H9 (cell line): ENCODE measurements at regions not wholly inside any gene's neighbourhood (a gene's known extent, or its start where the extent isn't known, plus 50 kb on each side); places are given as distances from the start of the nearest gene placed in this dataset.

Experiments
- DNase-seq: peaks from one replicate; pipeline ENCODE4 v3.0.0-alpha.2; 2017
- H2AFZ ChIP-seq: one replicate; pipeline ENCODE4 v1.6.1; 2013; ENCODE audit warnings: mild to moderate bottlenecking, low read length, control low read depth, moderate library complexity
- H2AK5ac ChIP-seq: 2 replicates; pipeline ENCODE4 v1.6.1; 2013; ENCODE audit warnings: low read length, control low read depth, mixed read lengths; ENCODE audit not compliant: insufficient read length
- H2BK120ac ChIP-seq: one replicate; pipeline ENCODE4 v1.6.1; 2013; ENCODE audit warnings: low read depth, mild to moderate bottlenecking, low read length, control low read depth, inconsistent platforms; ENCODE audit not compliant: poor library complexity, severe bottlenecking
- H2BK12ac ChIP-seq: 2 replicates; pipeline ENCODE4 v1.6.1; 2013; ENCODE audit warnings: low read length, control low read depth, mixed read lengths, low read depth; ENCODE audit not compliant: insufficient read length
- H2BK15ac ChIP-seq: 2 replicates; pipeline ENCODE4 v1.6.1; 2013; ENCODE audit warnings: low read depth, low read length, control low read depth
- H2BK20ac ChIP-seq: one replicate; pipeline ENCODE4 v1.6.1; 2013; ENCODE audit warnings: low read depth, mild to moderate bottlenecking, low read length, control low read depth, inconsistent platforms; ENCODE audit not compliant: poor library complexity, severe bottlenecking
- H2BK5ac ChIP-seq: 2 replicates; pipeline ENCODE4 v1.6.1; 2013; ENCODE audit warnings: low read length, control low read depth, mixed read lengths; ENCODE audit not compliant: insufficient read length
- H3K14ac ChIP-seq: 2 replicates; pipeline ENCODE4 v1.6.1; 2013; ENCODE audit warnings: low read length, control low read depth; ENCODE audit not compliant: insufficient read depth
- H3K18ac ChIP-seq: 2 replicates; pipeline ENCODE4 v1.6.1; 2013; ENCODE audit warnings: low read depth, mild to moderate bottlenecking, mixed read lengths, low read length, control low read depth; ENCODE audit not compliant: insufficient read length
- H3K23ac ChIP-seq: 2 replicates; pipeline ENCODE4 v1.6.1; 2013; ENCODE audit warnings: low read length, control low read depth, mixed read lengths, low read depth; ENCODE audit not compliant: insufficient read length
- H3K23me2 ChIP-seq: 2 replicates; pipeline ENCODE4 v1.6.1; 2013; ENCODE audit warnings: low read depth, mild to moderate bottlenecking, mixed read lengths, low read length, control low read depth; ENCODE audit not compliant: insufficient read length, poor library complexity, severe bottlenecking
- H3K27ac ChIP-seq: 2 replicates; pipeline ENCODE4 v1.5.1; 2013; ENCODE audit warnings: low read length, control low read depth, mixed read lengths, low read depth; ENCODE audit not compliant: insufficient read length
- H3K27me3 ChIP-seq: 2 replicates; pipeline ENCODE4 v1.6.1; 2013; ENCODE audit warnings: low read length, control low read depth, inconsistent platforms; ENCODE audit not compliant: insufficient read depth
- H3K4ac ChIP-seq: 2 replicates; pipeline ENCODE4 v1.6.1; 2013; ENCODE audit warnings: low read depth, mild to moderate bottlenecking, control low read depth, inconsistent platforms, low read length, moderate library complexity
- H3K4me1 ChIP-seq: 2 replicates; pipeline ENCODE4 v1.6.1; 2013; ENCODE audit warnings: low read length, control low read depth, inconsistent platforms; ENCODE audit not compliant: insufficient read depth
- H3K4me2 ChIP-seq: 2 replicates; pipeline ENCODE4 v1.6.1; 2013; ENCODE audit warnings: low read length, control low read depth, mixed read lengths; ENCODE audit not compliant: insufficient read length, insufficient read depth
- H3K56ac ChIP-seq: 2 replicates; pipeline ENCODE4 v1.6.1; 2013; ENCODE audit warnings: low read depth, mild to moderate bottlenecking, mixed read lengths, low read length, control low read depth; ENCODE audit not compliant: insufficient read length
- H3K79me1 ChIP-seq: 2 replicates; pipeline ENCODE4 v1.6.1; 2013; ENCODE audit warnings: low read depth, mild to moderate bottlenecking, moderate library complexity, low read length, control low read depth, inconsistent platforms; ENCODE audit not compliant: insufficient read depth, poor library complexity, severe bottlenecking
- H3K79me2 ChIP-seq: 2 replicates; pipeline ENCODE4 v1.6.1; 2013; ENCODE audit warnings: low read length, control low read depth, inconsistent platforms; ENCODE audit not compliant: insufficient read depth
- H3K9ac ChIP-seq: 2 replicates; pipeline ENCODE4 v1.6.1; 2013; ENCODE audit warnings: low read length, control low read depth, mixed read lengths; ENCODE audit not compliant: insufficient read length; ENCODE audit errors: extremely low read depth
- H3K9me3 ChIP-seq: one replicate; pipeline ENCODE4 v1.6.1; 2013; ENCODE audit warnings: low read depth, low read length, inconsistent platforms; ENCODE audit not compliant: control insufficient read depth
- H3T11ph ChIP-seq: one replicate; pipeline ENCODE4 v1.6.1; 2013; ENCODE audit warnings: mild to moderate bottlenecking, low read length, control low read depth, inconsistent platforms
- H4K20me1 ChIP-seq: one replicate; pipeline ENCODE4 v1.6.1; 2013; ENCODE audit not compliant: control insufficient read depth, insufficient read length, insufficient read depth
- H4K5ac ChIP-seq: 2 replicates; pipeline ENCODE4 v1.6.1; 2013; ENCODE audit warnings: low read depth, mild to moderate bottlenecking, mixed read lengths, low read length, control low read depth; ENCODE audit not compliant: insufficient read length
- H4K8ac ChIP-seq: replicated peaks from 2 replicates; pipeline ENCODE4 v1.6.1; 2013; ENCODE audit warnings: low read length, control low read depth, mixed read lengths, low read depth; ENCODE audit not compliant: insufficient read length
- H4K91ac ChIP-seq: 2 replicates; pipeline ENCODE4 v1.6.1; 2013; ENCODE audit warnings: low read depth, mild to moderate bottlenecking, moderate library complexity, mixed read lengths, low read length, control low read depth; ENCODE audit not compliant: insufficient read length
- H3K27ac Mint-ChIP-seq, 3 experiments: 2 replicates in 2 of 3; 3 replicates in 1 of 3; pipeline ENCODE4 v1.8.0; 2020 to 2021; ENCODE audit warnings: mixed read lengths in 3 of 3, mild to moderate bottlenecking in 1 of 3, moderate library complexity in 1 of 3
- H3K27me3 Mint-ChIP-seq: 2 replicates; pipeline ENCODE4 v1.8.0; 2021; ENCODE audit warnings: low read depth, mild to moderate bottlenecking, moderate library complexity, mixed read lengths
- H3K36me3 Mint-ChIP-seq, 3 experiments: 2 replicates in 2 of 3; 3 replicates in 1 of 3; pipeline ENCODE4 v1.8.0; 2020 to 2021; ENCODE audit warnings: low read depth in 3 of 3, mixed read lengths in 3 of 3; ENCODE audit not compliant: insufficient read depth in 1 of 3
- H3K4me1 Mint-ChIP-seq, 2 experiments: 2 replicates each; pipeline ENCODE4 v1.8.0; 2020; ENCODE audit warnings: mixed read lengths in 2 of 2
- H3K4me3 Mint-ChIP-seq, 2 experiments: 2 replicates in 1 of 2; 3 replicates in 1 of 2; pipeline ENCODE4 v1.8.0; 2020 to 2021; ENCODE audit warnings: mild to moderate bottlenecking in 2 of 2, mixed read lengths in 2 of 2, moderate library complexity in 1 of 2
- H3K9me3 Mint-ChIP-seq, 2 experiments: 2 replicates in 1 of 2; 3 replicates in 1 of 2; pipeline ENCODE4 v1.8.0; 2020; ENCODE audit warnings: mild to moderate bottlenecking in 2 of 2, mixed read lengths in 2 of 2, moderate library complexity in 1 of 2
- CTCF ChIP-seq: fragments of 200-600 bp; sonication (generic); conservative IDR thresholded peaks from 3 replicates; pipeline ENCODE4 v1.8.0; 2021; ENCODE audit warnings: antibody characterized with exemption, mild to moderate bottlenecking
- WGBS: extraction: QIAGEN DNeasy Blood & Tissue Kit; methylation state at CpG from one replicate; pipeline ENCODE4 v1.1.7; 2013; ENCODE audit warnings: missing lambda C conversion rate, low lambda C conversion rate, mixed read lengths; ENCODE audit not compliant: insufficient read length; ENCODE audit errors: extremely low coverage; 5-methylcytosine and 5-hydroxymethylcytosine counted together

- Histone ChIP-seq H3K23me2 (no peaks in the 10 kb centered on the region), H2AFZ (no peak overlapping the region), H4K8ac (no peak overlapping the region), H3K18ac (no peak overlapping the region), H3K9ac (no peak overlapping the region), H4K5ac (no peak overlapping the region), H3T11ph (no peak overlapping the region), H3K4ac (no peak overlapping the region), H3K14ac (no peak overlapping the region), H3K79me2 (no peaks in the 10 kb centered on the region), H3K27me3 (no peaks in the 10 kb centered on the region), H4K91ac (no peak overlapping the region), H2BK12ac (no peak overlapping the region), H3K4me2 (no peak overlapping the region), H3K4me1 (no peaks in the 10 kb centered on the region), H2BK20ac (no peak overlapping the region), H4K20me1 (no peaks in the 10 kb centered on the region), H3K79me1 (no peaks in the 10 kb centered on the region), H3K9me3 (no peaks in the 10 kb centered on the region), H3K56ac (no peak overlapping the region), H2BK120ac (no peak overlapping the region), H2BK5ac (no peak overlapping the region), H2AK5ac (no peak overlapping the region), H2BK15ac (no peak overlapping the region), H3K23ac (no peak overlapping the region), H3K27ac (no peak overlapping the region)
- H3K4me1 Mint-ChIP-seq = no peaks in the 10 kb centered on the region
- no peak for DNase-seq
- H3K36me3 Mint-ChIP-seq = no peaks in the 10 kb centered on the region
- no peak overlapping the region for H3K4me3 Mint-ChIP-seq
- no peaks in the 10 kb centered on the region for H3K9me3 Mint-ChIP-seq
- no peaks in the 10 kb centered on the region for H3K27me3 Mint-ChIP-seq
- H3K27ac Mint-ChIP-seq = no peak overlapping the region; a peak in 2 of 7 replicates
- WGBS = no CpG with 5 or more reads among the region's 1 CpG
- TF ChIP-seq CTCF = no peak
Observed at GRCh38 chr13:69595181-69595580, 512.4 kb upstream of the ATXN8OS start.
